GM12872 (cell line): ENCODE measurements at regions not wholly inside any gene's neighbourhood (a gene's known extent, or its start where the extent isn't known, plus 50 kb on each side); places are given as distances from the start of the nearest gene placed in this dataset.

Source experiments
- TF ChIP-seq, protein P1 (sequence below): IDR thresholded peaks from 3 replicates; pipeline ENCODE4 v1.5.1; 2011; ENCODE audit warnings: low read depth, mild to moderate bottlenecking, low read length, moderate library complexity; ENCODE audit not compliant: insufficient read depth

DNA sequence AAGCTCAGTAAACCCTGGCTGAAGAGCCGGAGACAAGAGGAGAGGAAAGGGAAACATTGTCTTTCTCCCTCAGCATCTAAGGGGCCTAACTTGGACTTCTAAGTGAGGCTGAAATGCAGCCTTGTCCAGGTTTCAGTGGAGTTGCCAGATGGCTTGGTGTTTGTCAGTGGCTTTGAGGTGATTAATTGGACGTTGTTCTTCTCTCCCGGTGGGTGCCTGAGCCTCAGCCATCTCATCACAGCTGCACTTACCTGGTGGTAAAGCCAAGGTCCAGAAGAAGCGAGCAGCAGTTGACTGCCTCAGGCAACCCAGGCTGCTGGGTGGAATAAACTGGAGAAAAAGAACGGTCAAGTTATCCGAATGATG lies 202.2 kb upstream of the NLRP1 start:
- TF ChIP-seq, protein P1, sequence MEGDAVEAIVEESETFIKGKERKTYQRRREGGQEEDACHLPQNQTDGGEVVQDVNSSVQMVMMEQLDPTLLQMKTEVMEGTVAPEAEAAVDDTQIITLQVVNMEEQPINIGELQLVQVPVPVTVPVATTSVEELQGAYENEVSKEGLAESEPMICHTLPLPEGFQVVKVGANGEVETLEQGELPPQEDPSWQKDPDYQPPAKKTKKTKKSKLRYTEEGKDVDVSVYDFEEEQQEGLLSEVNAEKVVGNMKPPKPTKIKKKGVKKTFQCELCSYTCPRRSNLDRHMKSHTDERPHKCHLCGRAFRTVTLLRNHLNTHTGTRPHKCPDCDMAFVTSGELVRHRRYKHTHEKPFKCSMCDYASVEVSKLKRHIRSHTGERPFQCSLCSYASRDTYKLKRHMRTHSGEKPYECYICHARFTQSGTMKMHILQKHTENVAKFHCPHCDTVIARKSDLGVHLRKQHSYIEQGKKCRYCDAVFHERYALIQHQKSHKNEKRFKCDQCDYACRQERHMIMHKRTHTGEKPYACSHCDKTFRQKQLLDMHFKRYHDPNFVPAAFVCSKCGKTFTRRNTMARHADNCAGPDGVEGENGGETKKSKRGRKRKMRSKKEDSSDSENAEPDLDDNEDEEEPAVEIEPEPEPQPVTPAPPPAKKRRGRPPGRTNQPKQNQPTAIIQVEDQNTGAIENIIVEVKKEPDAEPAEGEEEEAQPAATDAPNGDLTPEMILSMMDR: no peak

DNA sequence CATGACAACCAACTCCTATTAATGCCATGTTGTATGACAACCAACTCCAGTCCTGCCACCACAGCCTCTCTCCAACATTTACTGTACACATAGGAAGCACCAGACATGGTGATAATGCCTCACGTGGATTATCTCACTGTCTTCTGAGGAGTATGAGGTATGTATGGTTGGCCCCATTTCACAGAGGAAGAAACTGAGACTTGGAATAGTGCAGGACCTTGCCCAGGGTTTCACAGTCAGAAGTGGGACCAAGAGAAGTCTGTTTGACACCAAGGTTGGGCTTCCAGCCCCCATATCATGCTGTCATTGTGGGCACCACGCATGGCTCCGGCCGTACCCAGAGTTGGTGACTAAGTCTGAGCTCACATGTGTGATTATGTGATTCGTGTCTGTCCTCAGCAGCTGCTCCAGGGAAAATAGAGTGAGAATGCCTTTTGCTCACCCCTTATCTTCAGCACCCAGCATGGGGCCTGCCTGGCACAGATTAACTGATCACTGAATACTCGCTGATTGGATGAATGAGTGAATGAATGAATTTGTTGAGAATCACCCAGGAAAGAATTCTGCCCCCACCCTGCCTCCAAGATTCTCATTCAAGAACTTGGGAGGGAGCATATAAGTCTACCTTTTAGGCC lies 204.1 kb upstream of the NLRP1 start:
- TF ChIP-seq, protein P1: no peak

DNA sequence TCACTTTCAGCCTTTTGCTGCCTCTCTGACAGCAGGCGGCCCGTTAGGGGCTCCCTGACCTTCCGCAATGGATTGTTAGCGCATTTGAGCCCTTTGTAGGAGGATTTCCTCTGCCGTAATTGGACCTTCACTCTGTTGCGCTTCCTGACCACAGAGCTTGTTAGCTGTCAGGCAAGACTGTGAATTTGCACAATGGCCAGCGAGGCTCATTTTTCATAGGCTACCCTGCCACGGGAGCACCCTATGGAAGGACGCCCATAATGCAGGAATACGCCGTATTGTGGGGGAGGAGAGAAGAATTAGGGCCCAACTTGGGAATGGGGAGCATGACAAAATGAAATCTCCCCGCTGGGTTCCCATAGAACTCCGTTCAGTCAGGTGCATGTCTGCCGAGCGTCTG lies 205.2 kb upstream of the NLRP1 start:
- TF ChIP-seq, protein P1: no peak

DNA sequence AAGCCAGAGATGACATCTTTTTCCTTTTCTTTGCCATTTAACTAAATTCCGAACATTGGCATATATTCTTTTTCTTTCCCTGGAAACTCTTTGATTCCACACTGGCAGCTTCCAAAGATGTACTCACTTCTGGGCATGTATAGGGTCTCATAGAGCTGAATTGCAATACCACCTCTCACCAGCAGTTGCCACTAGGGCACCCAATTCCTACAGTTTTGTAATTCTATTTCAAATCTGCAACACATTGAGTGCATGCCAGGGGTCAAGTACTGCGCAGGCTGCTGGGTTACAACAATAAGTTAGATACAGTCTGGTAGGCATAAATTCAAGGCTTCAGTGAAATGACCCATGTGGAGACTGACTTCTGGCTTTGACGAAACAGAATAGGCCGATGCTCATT lies 208.8 kb upstream of the NLRP1 start:
- TF ChIP-seq, protein P1: peak; percentile 52; the same call in 2 of the 3 replicates

DNA sequence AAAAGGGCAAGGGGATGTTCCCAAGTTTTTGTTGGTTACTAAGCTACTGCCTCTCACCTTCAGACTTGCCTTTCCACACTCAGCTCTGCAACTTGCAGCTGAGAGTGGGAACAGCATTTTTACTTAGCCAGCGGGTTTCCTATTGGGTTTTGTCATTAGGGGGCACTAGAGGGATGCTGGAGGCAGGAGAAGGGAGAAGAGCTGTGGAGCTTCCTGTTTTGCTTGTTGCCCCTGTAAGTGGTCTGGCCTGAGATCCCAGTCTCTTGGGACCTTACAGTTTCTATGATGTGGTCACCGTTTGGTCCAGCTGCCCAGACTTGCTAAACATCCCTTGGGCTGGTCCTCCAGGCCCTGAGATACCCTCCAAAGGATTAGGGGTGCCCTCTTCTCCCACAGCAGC lies 209.6 kb upstream of the NLRP1 start:
- TF ChIP-seq, protein P1: no peak

DNA sequence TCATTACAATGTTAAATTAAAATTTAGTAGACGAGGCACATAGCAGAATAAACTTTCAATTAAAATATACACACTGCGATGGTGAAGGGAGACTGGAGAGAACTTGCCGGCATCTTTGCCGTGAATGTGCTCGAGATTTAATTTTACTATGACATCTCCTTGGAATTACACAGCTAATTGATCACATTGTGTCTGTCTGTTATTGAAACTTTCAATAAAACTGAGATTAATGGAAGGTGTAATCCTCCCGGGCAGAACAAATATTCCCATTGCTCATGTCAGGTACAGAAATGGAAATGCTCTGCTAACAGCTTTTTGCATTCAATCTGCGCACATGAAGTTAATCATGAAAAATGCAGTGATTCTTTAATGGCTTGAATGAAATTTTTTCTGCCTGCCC lies 210.1 kb upstream of the NLRP1 start:
- TF ChIP-seq, protein P1: no peak

DNA sequence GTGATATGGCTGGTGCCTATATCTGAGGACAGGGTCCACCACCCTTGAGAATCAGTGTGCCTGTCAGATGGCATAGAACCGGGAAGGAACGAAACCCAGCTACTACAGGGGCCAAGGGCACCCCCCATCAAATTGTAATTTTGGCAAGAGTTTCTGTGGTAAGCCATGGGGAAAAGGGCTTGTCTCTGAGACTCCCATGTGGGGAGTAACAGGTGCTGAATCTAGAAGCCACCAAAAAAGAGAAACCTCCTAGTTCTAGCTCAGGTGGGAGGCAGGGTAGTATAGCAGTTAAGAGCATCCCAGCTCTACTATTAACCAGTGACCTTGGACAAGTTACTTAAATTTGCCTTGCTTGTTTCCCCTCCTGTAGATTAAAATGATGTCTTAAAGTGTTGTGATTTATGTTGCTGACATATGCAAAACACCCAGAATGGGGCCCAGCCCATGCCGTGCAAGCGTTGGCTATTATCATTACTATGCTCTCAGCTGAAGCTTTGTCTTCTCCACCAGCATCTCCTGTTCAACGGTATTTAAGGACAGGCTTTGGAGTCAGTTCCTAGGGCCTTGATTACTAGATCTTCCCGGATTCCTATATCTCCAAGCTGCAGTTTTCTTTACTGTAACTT lies 210.7 kb upstream of the NLRP1 start:
- TF ChIP-seq, protein P1: no peak
